Gastrocnemius medialis (tissue), 4 donors: ENCODE measurements at regions not wholly inside any gene's neighbourhood (a gene's known extent, or its start where the extent isn't known, plus 50 kb on each side); places are given as distances from the start of the nearest gene placed in this dataset.

Experiments used
- ATAC-seq, 2 donors: fragments of 150-250 bp; one replicate each; pipeline ENCODE4 v1.9.1; 2016
- DNase-seq, 2 donors: peaks; one replicate each; pipeline ENCODE4 v3.0.0-alpha.2; 2019
- H3K27ac ChIP-seq, 4 donors: fragments of 200-600 bp; sonication (generic); 1 replicate in 1 of 4; 2 replicates in 3 of 4; pipeline ENCODE4 v1.5.1; 2016 to 2018; ENCODE audit warnings: mild to moderate bottlenecking in 2 of 4, moderate library complexity in 1 of 4
- H3K27me3 ChIP-seq, 3 donors: fragments of 200-600 bp; sonication (generic) in 2 of 3; 1 replicate in 1 of 3; 2 replicates in 2 of 3; pipeline versions ENCODE4 v1.5.1 to v1.6.0; 2016 to 2019; ENCODE audit warnings: mild to moderate bottlenecking in 1 of 3, moderate library complexity in 1 of 3
- H3K36me3 ChIP-seq, 2 donors: fragments of 200-600 bp; sonication (generic) in 1 of 2; one replicate each; pipeline ENCODE4 v1.5.1; 2017 to 2018
- H3K4me1 ChIP-seq, 2 donors: fragments of 200-600 bp; sonication (generic) in 1 of 2; one replicate each; pipeline ENCODE4 v1.5.1; 2016 to 2017; ENCODE audit warnings: mild to moderate bottlenecking in 2 of 2
- H3K4me3 ChIP-seq, 4 donors: fragments of 200-600 bp; sonication (generic) in 3 of 4; 1 replicate in 1 of 4; 2 replicates in 3 of 4; pipeline ENCODE4 v1.5.1; 2016 to 2019; ENCODE audit warnings: mild to moderate bottlenecking in 2 of 4
- H3K9me3 ChIP-seq, 3 donors: fragments of 200-600 bp; sonication (generic) in 2 of 3; 1 replicate in 1 of 3; 2 replicates in 2 of 3; pipeline ENCODE4 v1.5.1; 2016 to 2019
- CTCF ChIP-seq, 5 experiments: fragments of 450-650 bp in 3 of 5; fragments of 200-600 bp in 2 of 5; sonication (generic) in 2 of 5; IDR thresholded peaks in 4 of 5; conservative IDR thresholded peaks in 1 of 5; 1 replicate in 4 of 5; 2 replicates in 1 of 5; pipeline ENCODE4 v1.5.1; 2016 to 2019; ENCODE audit warnings: antibody characterized with exemption in 5 of 5, mild to moderate bottlenecking in 3 of 5, moderate library complexity in 3 of 5
- POLR2A ChIP-seq, 2 donors: fragments of 450-650 bp; IDR thresholded peaks; one replicate each; pipeline ENCODE4 v1.6.1; 2017; ENCODE audit warnings: antibody characterized with exemption in 2 of 2, mild to moderate bottlenecking in 2 of 2, moderate library complexity in 2 of 2
- in situ Hi-C, 4 donors: fragments of 200-750 bp; cut with MboI; loops; one replicate each; pipeline versions ENCODE4 v1.15.0 to v1.8.0; 2017; ENCODE audit warnings: low sequenced_read_pairs in 4 of 4
- intact Hi-C: fragments of 100-400 bp; cut with DNase I; formaldehyde crosslinking; loops from one replicate; pipeline ENCODE4 v1.15.1; 2023; ENCODE audit warnings: low total_unique reads

- ATAC-seq (peak; percentile 93 to 94), DNase-seq (peak; percentile 44 to 70)
- in situ Hi-C loops (no loop called here), intact Hi-C loops (no loop called here)
- Histone ChIP-seq H3K9me3 (no peaks in the 10 kb centered on the region), H3K27me3 (no peaks in the 10 kb centered on the region), H3K27ac (peak overlapping the region in 1 of 4 donors; percentile 20), H3K4me3 (no peak overlapping the region), H3K36me3 (no peaks in the 10 kb centered on the region), H3K4me1 (no peaks in the 10 kb centered on the region)
- no peak for TF ChIP-seq POLR2A (IDR thresholded peaks at IDR 0.05)
- no peak for TF ChIP-seq CTCF (IDR thresholded peaks at IDR 0.05 in 4 of 5, conservative IDR thresholded peaks at IDR 0.05 in 1 of 5)
Observed at GRCh38 chr10:20598590-20598989, 298.5 kb downstream of the NEBL start.

- no peaks in the 10 kb centered on the region for H3K4me1 ChIP-seq
- in situ Hi-C loops, result no loop called here
- ATAC-seq (no peak), DNase-seq (no peak)
- H3K9me3 ChIP-seq, result no peaks in the 10 kb centered on the region
- H3K27me3 ChIP-seq, result no peaks in the 10 kb centered on the region
- peak overlapping the region in 2 of 4 donors; percentile 5 to 17 for H3K27ac ChIP-seq
- TF ChIP-seq POLR2A (IDR thresholded peaks at IDR 0.05) (no peak), CTCF (IDR thresholded peaks at IDR 0.05 in 4 of 5, conservative IDR thresholded peaks at IDR 0.05 in 1 of 5) (no peak)
- no peak overlapping the region for H3K4me3 ChIP-seq
- intact Hi-C loops, result no loop called here
- no peaks in the 10 kb centered on the region for H3K36me3 ChIP-seq
Observed at GRCh38 chr10:20596911-20597310, 300.2 kb downstream of the NEBL start.

DNA sequence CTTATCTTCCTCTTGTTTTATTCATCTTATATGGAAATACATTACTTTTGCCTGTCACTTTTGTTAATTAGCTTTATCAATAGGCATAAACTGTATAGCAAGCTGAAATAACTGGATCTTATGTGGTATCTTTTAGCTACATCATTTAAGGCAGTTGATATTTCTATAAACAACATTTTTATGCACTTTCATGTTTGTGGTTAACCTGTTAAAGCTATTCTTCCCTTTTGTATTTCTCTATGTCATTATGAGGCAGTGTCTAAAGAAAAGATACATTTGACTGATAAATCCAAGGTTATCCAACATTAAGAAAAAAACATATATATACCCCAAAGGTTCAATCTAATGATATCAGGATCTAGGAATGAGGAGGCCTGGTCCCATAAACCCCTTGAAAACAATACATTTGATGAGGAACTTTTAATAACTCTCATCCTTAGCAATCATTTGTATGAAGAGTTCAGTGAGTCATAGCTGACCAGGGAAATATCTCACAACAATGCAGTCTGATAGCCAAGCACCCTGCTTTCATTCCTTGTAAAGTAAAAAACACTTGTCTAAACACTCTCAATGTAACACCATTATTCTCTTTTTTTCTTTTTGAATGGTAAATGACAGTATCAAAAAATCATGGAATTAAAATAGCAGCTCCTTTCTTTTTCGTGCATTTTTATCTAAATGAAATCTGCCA lies 300.9 kb downstream of the NEBL start:
- ATAC-seq, result no peak
- Histone ChIP-seq H3K27ac (no peak overlapping the region), H3K36me3 (no peaks in the 10 kb centered on the region), H3K4me1 (no peaks in the 10 kb centered on the region), H3K4me3 (no peak overlapping the region), H3K27me3 (no peaks in the 10 kb centered on the region), H3K9me3 (no peaks in the 10 kb centered on the region)
- no peak for DNase-seq
- intact Hi-C loops, result no loop called here
- TF ChIP-seq POLR2A (IDR thresholded peaks at IDR 0.05), result no peak
- TF ChIP-seq CTCF (IDR thresholded peaks at IDR 0.05 in 4 of 5, conservative IDR thresholded peaks at IDR 0.05 in 1 of 5), result no peak
- in situ Hi-C loops, result no loop called here

- Histone ChIP-seq H3K4me1 (no peaks in the 10 kb centered on the region), H3K36me3 (no peaks in the 10 kb centered on the region), H3K9me3 (no peaks in the 10 kb centered on the region), H3K27me3 (no peaks in the 10 kb centered on the region), H3K4me3 (no peak overlapping the region), H3K27ac (no peak overlapping the region)
- in situ Hi-C loops, result no loop called here
- DNase-seq (no peak), ATAC-seq (no peak)
- TF ChIP-seq POLR2A (IDR thresholded peaks at IDR 0.05), result no peak
- no peak for TF ChIP-seq CTCF (IDR thresholded peaks at IDR 0.05 in 4 of 5, conservative IDR thresholded peaks at IDR 0.05 in 1 of 5)
- intact Hi-C loops, result no loop called here
Observed at GRCh38 chr10:20593649-20594048, 303.5 kb downstream of the NEBL start.

DNA sequence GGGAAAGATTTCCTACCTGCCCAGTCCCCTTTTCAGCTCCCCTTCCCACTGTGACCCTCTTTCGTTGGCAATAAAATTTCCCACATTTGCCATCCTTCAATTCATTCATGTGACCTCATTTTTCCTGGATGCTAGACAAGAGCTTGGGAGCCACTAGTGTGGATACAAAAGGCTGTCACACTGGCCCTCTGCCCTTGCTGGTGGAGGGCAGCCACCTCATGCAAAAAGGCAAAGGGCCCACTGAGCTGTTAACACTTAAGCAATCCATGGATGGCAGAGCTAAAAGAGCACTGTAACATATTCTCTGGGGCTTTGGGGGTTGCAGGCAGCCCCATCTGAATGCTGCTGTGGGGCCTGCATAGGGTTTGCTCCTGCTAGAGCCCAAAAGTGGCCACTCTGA lies 315.1 kb downstream of the NEBL start:
- DNase-seq, result no peak
- intact Hi-C loops, result no loop called here
- no peaks in the 10 kb centered on the region for H3K27me3 ChIP-seq
- ATAC-seq, result no peak
- H3K4me1 ChIP-seq, result no peaks in the 10 kb centered on the region
- in situ Hi-C loops, result no loop called here
- H3K27ac ChIP-seq, result no peak overlapping the region
- no peaks in the 10 kb centered on the region for H3K36me3 ChIP-seq
- H3K9me3 ChIP-seq, result no peaks in the 10 kb centered on the region
- TF ChIP-seq CTCF (IDR thresholded peaks at IDR 0.05 in 4 of 5, conservative IDR thresholded peaks at IDR 0.05 in 1 of 5), result no peak
- TF ChIP-seq POLR2A (IDR thresholded peaks at IDR 0.05), result no peak
- H3K4me3 ChIP-seq, result no peak overlapping the region
